A549 (cell line): ENCODE measurements at regions not wholly inside any gene's neighbourhood (a gene's known extent, or its start where the extent isn't known, plus 50 kb on each side); places are given as distances from the start of the nearest gene placed in this dataset.

Source experiments
- ATAC-seq, 2 experiments: fragments of 200-7000 bp in 1 of 2; fragments of >200 bp in 1 of 2; cut with Nextera tagmentation in 1 of 2; cut with Tn5 transposase in 1 of 2; 3 replicates each; pipeline versions ENCODE4 v1.8.0 to v1.9.1; 2018 to 2020; ENCODE audit warnings: mild to moderate bottlenecking in 1 of 2, moderate library complexity in 1 of 2
- CTCF ChIA-PET: fragments of 300-600 bp; sonication (Branson Sonifier 250); formaldehyde crosslinking; extraction: SDS; loops from one replicate; lab custom pipeline; 2021; ENCODE audit warnings: antibody characterized with exemption, inconsistent platforms; lab: Yijun Ruan, JAX
- POLR2A ChIA-PET: fragments of 350-600 bp; formaldehyde crosslinking; extraction: SDS; loops from one replicate; lab custom pipeline; 2021; ENCODE audit warnings: antibody characterized with exemption, inconsistent platforms; lab: Yijun Ruan, JAX
- DNase-seq, 2 experiments: peaks; one replicate each; pipeline versions ENCODE4 v3.0.0 to v3.0.0-alpha.2; 2011 to 2016; ENCODE audit warnings: low read depth in 1 of 2, low spot score in 1 of 2
- FAIRE-seq: peaks from 2 replicates; lab custom pipeline; 2011; peaks lifted over from hg19 to GRCh38; lab: Jason Lieb, UNC
- H3K27ac ChIP-seq, 2 experiments: fragments of >200 bp; sonication (Bioruptor Twin); formaldehyde crosslinking; 3 replicates each; pipeline ENCODE4 v1.5.1; 2016 to 2017
- H3K4me1 ChIP-seq: fragments of >200 bp; sonication (Bioruptor Twin); formaldehyde crosslinking; 3 replicates; pipeline ENCODE4 v1.6.1; 2016
- H3K4me2 ChIP-seq: fragments of >200 bp; sonication (Bioruptor Twin); formaldehyde crosslinking; 3 replicates; pipeline ENCODE4 v1.6.1; 2016
- H3K4me3 ChIP-seq: fragments of >200 bp; sonication (Bioruptor Twin); formaldehyde crosslinking; 3 replicates; pipeline ENCODE4 v1.5.1; 2016
- H3K9me3 ChIP-seq: fragments of >200 bp; sonication (Bioruptor Twin); formaldehyde crosslinking; 3 replicates; pipeline ENCODE4 v1.6.1; 2016
- BCL3 ChIP-seq: fragments of >200 bp; sonication (Bioruptor Twin); formaldehyde crosslinking; IDR thresholded peaks from 3 replicates; pipeline ENCODE4 v1.6.1; 2016
- BHLHE40 ChIP-seq: IDR thresholded peaks from 2 replicates; pipeline ENCODE4 v1.6.1; 2012; ENCODE audit warnings: low read depth, low read length, inconsistent platforms
- CBX2 ChIP-seq: fragments of 200-600 bp; sonication (generic); IDR thresholded peaks from 2 replicates; pipeline ENCODE4 v1.6.1; 2016; ENCODE audit warnings: low read depth, mild to moderate bottlenecking, borderline replicate concordance
- CBX8 ChIP-seq: fragments of 200-600 bp; sonication (generic); IDR thresholded peaks from 2 replicates; pipeline ENCODE4 v1.6.1; 2016
- CEBPB ChIP-seq, 2 experiments: fragments of >200 bp in 1 of 2; sonication (Bioruptor Twin) in 1 of 2; formaldehyde crosslinking in 1 of 2; IDR thresholded peaks; 2 replicates each; pipeline ENCODE4 v1.6.1; 2012 to 2016
- CHD4 ChIP-seq: fragments of 200-600 bp; sonication (generic); IDR thresholded peaks from 2 replicates; pipeline ENCODE4 v1.6.1; 2016; ENCODE audit warnings: antibody characterized with exemption, mild to moderate bottlenecking, borderline replicate concordance
- ELK1 ChIP-seq: fragments of 150-350 bp; IDR thresholded peaks from 2 replicates; pipeline ENCODE4 v1.6.1; 2014; ENCODE audit warnings: low read depth, mild to moderate bottlenecking, low read length
- EP300 ChIP-seq, 2 experiments: fragments of >200 bp; sonication (Bioruptor Twin); formaldehyde crosslinking; IDR thresholded peaks; 2 replicates in 1 of 2; 3 replicates in 1 of 2; pipeline ENCODE4 v1.6.1; 2016 to 2017
- HDAC2 ChIP-seq: fragments of 200-600 bp; sonication (generic); IDR thresholded peaks from 2 replicates; pipeline ENCODE4 v1.6.1; 2016
- HMGXB4 ChIP-seq: fragments of 250-450 bp; sonication (Bioruptor Pico); IDR thresholded peaks from 2 replicates; pipeline ENCODE4 v1.5.0; 2021; ENCODE audit warnings: mild to moderate bottlenecking, moderate library complexity, borderline replicate concordance
- HOXB5 ChIP-seq: fragments of 250-450 bp; sonication (Bioruptor Pico); IDR thresholded peaks from 2 replicates; pipeline ENCODE4 v1.5.0; 2020; ENCODE audit warnings: mild to moderate bottlenecking, moderate library complexity
- JUN ChIP-seq, 2 experiments: fragments of >200 bp; sonication (Bioruptor Twin); formaldehyde crosslinking; IDR thresholded peaks; 2 replicates in 1 of 2; 3 replicates in 1 of 2; pipeline ENCODE4 v1.6.1; 2016 to 2017
- JUNB ChIP-seq: fragments of >200 bp; sonication (Bioruptor Twin); formaldehyde crosslinking; IDR thresholded peaks from 2 replicates; pipeline ENCODE4 v1.6.1; 2016
- NFE2L2 ChIP-seq: fragments of 150-350 bp; conservative IDR thresholded peaks from 2 replicates; pipeline ENCODE4 v1.6.1; 2014; ENCODE audit warnings: low read length
- NPAS2 ChIP-seq: fragments of 250-450 bp; sonication (Bioruptor Pico); IDR thresholded peaks from 2 replicates; pipeline ENCODE4 v1.8.0; 2022; ENCODE audit warnings: mild to moderate bottlenecking, moderate library complexity, borderline replicate concordance
- POLR2A ChIP-seq: IDR thresholded peaks from 2 replicates; pipeline ENCODE4 v1.6.1; 2012; ENCODE audit warnings: mild to moderate bottlenecking, low read length
- POLR2AphosphoS2 ChIP-seq: conservative IDR thresholded peaks from 2 replicates; pipeline ENCODE4 v1.6.1; 2012; ENCODE audit warnings: low read length, improper control_type of control experiment, inconsistent platforms
- RAD21 ChIP-seq, 2 experiments: fragments of >200 bp in 1 of 2; sonication (Bioruptor Twin) in 1 of 2; formaldehyde crosslinking in 1 of 2; IDR thresholded peaks in 1 of 2; conservative IDR thresholded peaks in 1 of 2; 2 replicates in 1 of 2; 3 replicates in 1 of 2; pipeline ENCODE4 v1.6.1; 2012 to 2018; ENCODE audit warnings: inconsistent platforms in 1 of 2
- RARB ChIP-seq: fragments of 250-450 bp; sonication (Bioruptor Pico); IDR thresholded peaks from 2 replicates; pipeline ENCODE4 v1.8.0; 2021; ENCODE audit warnings: mild to moderate bottlenecking, moderate library complexity
- RFX5 ChIP-seq: fragments of 450-650 bp; IDR thresholded peaks from 2 replicates; pipeline ENCODE4 v1.7.1; 2014; ENCODE audit warnings: antibody characterized with exemption, mild to moderate bottlenecking, moderate library complexity
- SMC3 ChIP-seq: fragments of >200 bp; sonication (Bioruptor Twin); formaldehyde crosslinking; IDR thresholded peaks from 3 replicates; pipeline ENCODE4 v1.6.1; 2018; ENCODE audit warnings: inconsistent platforms
- TP53 ChIP-seq: fragments of 250-450 bp; sonication (Bioruptor Pico); IDR thresholded peaks from 2 replicates; pipeline ENCODE4 v1.5.0; 2021; ENCODE audit warnings: mild to moderate bottlenecking, moderate library complexity
- USF2 ChIP-seq: fragments of 450-650 bp; IDR thresholded peaks from 2 replicates; pipeline ENCODE4 v1.6.1; 2014; ENCODE audit warnings: antibody characterized with exemption
- ZFP36 ChIP-seq: fragments of 450-650 bp; IDR thresholded peaks from 2 replicates; pipeline ENCODE4 v1.6.1; 2014; ENCODE audit warnings: borderline replicate concordance; ENCODE audit not compliant: partially characterized antibody
- ZNF302 ChIP-seq: fragments of 250-450 bp; sonication (Bioruptor Pico); IDR thresholded peaks from 2 replicates; pipeline ENCODE4 v1.9.0; 2021; ENCODE audit warnings: inconsistent platforms, mild to moderate bottlenecking, moderate library complexity
- ZSCAN20 ChIP-seq: fragments of 250-450 bp; sonication (Bioruptor Pico); IDR thresholded peaks from 2 replicates; pipeline ENCODE4 v1.8.0; 2022; ENCODE audit warnings: mild to moderate bottlenecking, moderate library complexity
- WGBS: methylation state at CpG from one replicate; pipeline ENCODE4 v1.1.6; 2017; ENCODE audit errors: missing lambda C conversion rate; 5-methylcytosine and 5-hydroxymethylcytosine counted together

- no peak overlapping the region for H3K4me3 ChIP-seq
- no peak overlapping the region for H3K4me2 ChIP-seq
- ChIA-PET CTCF (interaction anchor here (1.1 to 1.8 kb wide), 2 partner anchors 25 to 27 kb away, joined by 5 read pairs; no protein-coding TSS in a partner anchor), POLR2A (no interaction called here)
- no peaks in the 10 kb centered on the region for H3K4me1 ChIP-seq
- FAIRE-seq (no peak), DNase-seq (no peak), ATAC-seq (no peak)
- no peak for TF ChIP-seq CHD4
- no peak for TF ChIP-seq NFE2L2
- no peak for TF ChIP-seq BHLHE40
- no peak for TF ChIP-seq SMC3
- TF ChIP-seq JUN (IDR thresholded peaks at IDR 0.05): no peak
- no peak for TF ChIP-seq ELK1
- TF ChIP-seq RAD21 (conservative IDR thresholded peaks at IDR 0.05 in 1 of 2, IDR thresholded peaks at IDR 0.05 in 1 of 2): no peak
- no peak for TF ChIP-seq NPAS2
- TF ChIP-seq RFX5: no peak
- no peak for TF ChIP-seq JUNB
- TF ChIP-seq HOXB5 (CRISPR knock-in tag): no peak
- TF ChIP-seq ZNF302: no peak
- TF ChIP-seq TP53: no peak
- no peak for TF ChIP-seq CEBPB (IDR thresholded peaks at IDR 0.05)
- no peak for TF ChIP-seq HMGXB4 (CRISPR knock-in tag)
- no peaks in the 10 kb centered on the region; the same call in 2 of the 3 replicates for H3K9me3 ChIP-seq
- 21% methylated on average over 1 of the region's 1 CpG for WGBS
- H3K27ac ChIP-seq: no peak overlapping the region
Observed at GRCh38 chr7:358352-358751, 68.4 kb downstream of the FOXL3 start.

GRCh38 chr7:359226-359765 lies 69.3 kb downstream of the FOXL3 start:
- no peak overlapping the region for H3K4me2 ChIP-seq
- no peak overlapping the region for H3K4me3 ChIP-seq
- FAIRE-seq (no peak), ATAC-seq (no peak), DNase-seq (no peak)
- H3K9me3 ChIP-seq: no peaks in the 10 kb centered on the region; the same call in 2 of the 3 replicates
- H3K27ac ChIP-seq: no peak overlapping the region
- H3K4me1 ChIP-seq: no peaks in the 10 kb centered on the region
- 76% methylated on average over 15 of the region's 19 CpGs for WGBS
- no peak for TF ChIP-seq HDAC2
- no peak for TF ChIP-seq ZFP36
- no peak for TF ChIP-seq POLR2AphosphoS2
- no peak for TF ChIP-seq RARB (CRISPR knock-in tag)
- no peak for TF ChIP-seq CBX8
- ChIA-PET CTCF (interaction anchor here (1.8 kb wide), 1 partner anchor 26 kb away, joined by 5 read pairs; no protein-coding TSS in a partner anchor), POLR2A (no interaction called here)

- TF ChIP-seq POLR2A (no peak), USF2 (no peak), BCL3 (no peak), CBX2 (no peak), ZSCAN20 (CRISPR knock-in tag) (no peak), EP300 (IDR thresholded peaks at IDR 0.05) (no peak), RFX5 (no peak)
- Histone ChIP-seq H3K9me3 (no peaks in the 10 kb centered on the region), H3K4me2 (no peak overlapping the region), H3K27ac (no peak overlapping the region), H3K4me1 (no peaks in the 10 kb centered on the region), H3K4me3 (no peak overlapping the region)
- DNase-seq (no peak), FAIRE-seq (no peak), ATAC-seq (no peak)
- CTCF ChIA-PET: interaction anchor here (1.8 kb wide), 1 partner anchor 27 kb away, joined by 5 read pairs; no protein-coding TSS in a partner anchor
- WGBS: 48% methylated on average over 22 of the region's 25 CpGs
- POLR2A ChIA-PET: no interaction called here
Observed at GRCh38 chr7:359766-360361, 69.9 kb downstream of the FOXL3 start.
